ENCODE measurements at regions not wholly inside any gene's neighbourhood (a gene's known extent, or its start where the extent isn't known, plus 50 kb on each side); places are given as distances from the start of the nearest gene placed in this dataset.
A peak's percentile ranks its signal among the peaks of the same experiment; 100 is the strongest.
"Not testable (repeated sequence)": the region's sequence is repeated elsewhere in the genome, so short reads cannot be mapped to it uniquely, and the experiment has no call there.

GRCh38 chr13:74246487-74246886 lies 112.3 kb upstream of the KLF12 start:
- DNase-seq (ENCODE audit: low read depth) = no peak

- peak; percentile 71 for DNase-seq (ENCODE audit: low read depth)
Measured at GRCh38 chr13:74243637-74244526, 109.7 kb upstream of the KLF12 start.

- DNase-seq (ENCODE audit: low read depth) = not testable (repeated sequence)
Measured at GRCh38 chr13:74241343-74241742, 107.1 kb upstream of the KLF12 start.

GRCh38 chr13:74230984-74231501 lies 96.8 kb upstream of the KLF12 start:
- no peak for DNase-seq (ENCODE audit: low read depth)

- DNase-seq (ENCODE audit: low read depth) = no peak
Measured at GRCh38 chr13:74229242-74229641, 95.0 kb upstream of the KLF12 start.

- no peak for DNase-seq (ENCODE audit: low read depth)
Measured at GRCh38 chr13:74227476-74228158, 93.4 kb upstream of the KLF12 start.

GRCh38 chr13:74226791-74227475 lies 92.7 kb upstream of the KLF12 start:
- no peak for DNase-seq (ENCODE audit: low read depth)

- no peak for DNase-seq (ENCODE audit: low read depth)
Measured at GRCh38 chr13:74221752-74222151, 87.5 kb upstream of the KLF12 start.

GRCh38 chr13:74219566-74219965 lies 85.4 kb upstream of the KLF12 start:
- DNase-seq (ENCODE audit: low read depth) = no peak

- DNase-seq (ENCODE audit: low read depth) = no peak
Measured at GRCh38 chr13:74218291-74218690, 84.1 kb upstream of the KLF12 start.

GRCh38 chr13:74217811-74218210 lies 83.6 kb upstream of the KLF12 start:
- DNase-seq (ENCODE audit: low read depth) = peak; percentile 13

GRCh38 chr13:74215420-74215819 lies 81.2 kb upstream of the KLF12 start:
- no peak for DNase-seq (ENCODE audit: low read depth)

- DNase-seq (ENCODE audit: low read depth) = no peak
Measured at GRCh38 chr13:74214321-74214720, 80.1 kb upstream of the KLF12 start.

- DNase-seq (ENCODE audit: low read depth) = peak; percentile 81
Measured at GRCh38 chr13:74210693-74211393, 76.6 kb upstream of the KLF12 start.

- no peak for DNase-seq (ENCODE audit: low read depth)
Measured at GRCh38 chr13:74206855-74207254, 72.7 kb upstream of the KLF12 start.

GRCh38 chr13:74206061-74206561 lies 71.9 kb upstream of the KLF12 start:
- DNase-seq (ENCODE audit: low read depth) = no peak

GRCh38 chr13:74205313-74205690 lies 71.1 kb upstream of the KLF12 start:
- DNase-seq (ENCODE audit: low read depth) = no peak

GRCh38 chr13:74204602-74205312 lies 70.6 kb upstream of the KLF12 start:
- no peak for DNase-seq (ENCODE audit: low read depth)

- DNase-seq (ENCODE audit: low read depth) = no peak
Measured at GRCh38 chr13:74203576-74203975, 69.4 kb upstream of the KLF12 start.

GRCh38 chr13:74202129-74202813 lies 68.1 kb upstream of the KLF12 start:
- no peak for DNase-seq (ENCODE audit: low read depth)

- no peak for DNase-seq (ENCODE audit: low read depth)
Measured at GRCh38 chr13:74201530-74201929, 67.3 kb upstream of the KLF12 start.
